Glutamatergic neuron (in vitro differentiated cells): ENCODE measurements at regions not wholly inside any gene's neighbourhood (a gene's known extent, or its start where the extent isn't known, plus 50 kb on each side); places are given as distances from the start of the nearest gene placed in this dataset.

Experiments
- DNase-seq: peaks from one replicate; pipeline ENCODE4 v3.0.0; 2022
- H3K27ac Mint-ChIP-seq: one replicate; pipeline ENCODE4 v1.8.0; 2020; ENCODE audit warnings: mild to moderate bottlenecking, mixed read lengths, inconsistent platforms; ENCODE audit not compliant: unreplicated experiment
- H3K27me3 Mint-ChIP-seq: one replicate; pipeline ENCODE4 v1.8.0; 2020; ENCODE audit warnings: mild to moderate bottlenecking, moderate library complexity, mixed read lengths, inconsistent platforms; ENCODE audit not compliant: unreplicated experiment
- H3K36me3 Mint-ChIP-seq: one replicate; pipeline ENCODE4 v1.8.0; 2020; ENCODE audit warnings: mild to moderate bottlenecking, mixed read lengths, inconsistent platforms; ENCODE audit not compliant: unreplicated experiment
- H3K4me1 Mint-ChIP-seq: one replicate; pipeline ENCODE4 v1.8.0; 2020; ENCODE audit warnings: mild to moderate bottlenecking, low read depth, mixed read lengths, inconsistent platforms; ENCODE audit not compliant: unreplicated experiment
- H3K4me3 Mint-ChIP-seq: one replicate; pipeline ENCODE4 v1.8.0; 2020; ENCODE audit warnings: mild to moderate bottlenecking, mixed read lengths, inconsistent platforms; ENCODE audit not compliant: unreplicated experiment
- H3K9me3 Mint-ChIP-seq: one replicate; pipeline ENCODE4 v1.8.0; 2020; ENCODE audit warnings: mild to moderate bottlenecking, moderate library complexity, mixed read lengths, inconsistent platforms; ENCODE audit not compliant: unreplicated experiment
- CTCF ChIP-seq: fragments of 200-600 bp; sonication (generic); IDR thresholded peaks from one replicate; pipeline ENCODE4 v1.5.0; 2021; ENCODE audit not compliant: partially characterized antibody, unreplicated experiment

- Mint-ChIP-seq H3K9me3 (peaks cover 3% of the 10 kb centered on the region), H3K36me3 (no peaks in the 10 kb centered on the region), H3K4me3 (no peak overlapping the region), H3K27me3 (no peaks in the 10 kb centered on the region), H3K27ac (no peak overlapping the region), H3K4me1 (peaks cover 8% of the 10 kb centered on the region)
- DNase-seq = no peak
- no peak for TF ChIP-seq CTCF
Observed at GRCh38 chr2:12852135-12852534, 135.4 kb downstream of the TRIB2 start.

- TF ChIP-seq CTCF = no peak
- Mint-ChIP-seq H3K36me3 (no peaks in the 10 kb centered on the region), H3K4me3 (no peak overlapping the region)
Observed at GRCh38 chr2:12854001-12854530, 137.3 kb downstream of the TRIB2 start.

GRCh38 chr2:12855508-12855907 is 138.8 kb downstream of the TRIB2 start:
- no peak for DNase-seq
- Mint-ChIP-seq H3K36me3 (peaks cover 12% of the 10 kb centered on the region), H3K27ac (no peak overlapping the region), H3K9me3 (peaks cover 5% of the 10 kb centered on the region), H3K27me3 (no peaks in the 10 kb centered on the region), H3K4me3 (no peak overlapping the region), H3K4me1 (no peaks in the 10 kb centered on the region)
- TF ChIP-seq CTCF = no peak

More at GRCh38 chr2:12854001-12854530, 137.3 kb downstream of the TRIB2 start:
- Mint-ChIP-seq H3K27me3 (no peaks in the 10 kb centered on the region), H3K9me3 (peaks cover 3% of the 10 kb centered on the region), H3K4me1 (no peaks in the 10 kb centered on the region), H3K27ac (no peak overlapping the region)
- no peak for DNase-seq

GRCh38 chr2:12856934-12857601 is 140.3 kb downstream of the TRIB2 start:
- Mint-ChIP-seq H3K4me3 (no peak overlapping the region), H3K27ac (no peak overlapping the region), H3K9me3 (peaks cover 5% of the 10 kb centered on the region), H3K27me3 (no peaks in the 10 kb centered on the region), H3K36me3 (peaks cover 12% of the 10 kb centered on the region), H3K4me1 (no peaks in the 10 kb centered on the region)
- no peak for DNase-seq
- TF ChIP-seq CTCF = no peak

GRCh38 chr2:12857891-12858290 is 141.2 kb downstream of the TRIB2 start:
- Mint-ChIP-seq H3K9me3 (peaks cover 3% of the 10 kb centered on the region), H3K4me3 (no peak overlapping the region)
- DNase-seq = no peak

More at GRCh38 chr2:12857891-12858290, 141.2 kb downstream of the TRIB2 start:
- no peak for TF ChIP-seq CTCF
- Mint-ChIP-seq H3K4me1 (no peaks in the 10 kb centered on the region), H3K27me3 (no peaks in the 10 kb centered on the region), H3K27ac (no peak overlapping the region), H3K36me3 (peaks cover 12% of the 10 kb centered on the region)
